Ovary (tissue), 3 donors: ENCODE measurements at regions not wholly inside any gene's neighbourhood (a gene's known extent, or its start where the extent isn't known, plus 50 kb on each side); places are given as distances from the start of the nearest gene placed in this dataset.

Experiments used
- CTCF ChIP-seq, 3 donors: fragments of 450-650 bp in 2 of 3; fragments of 200-600 bp in 1 of 3; IDR thresholded peaks; one replicate each; pipeline versions ENCODE4 v1.5.1 to v1.8.0; 2016 to 2022; ENCODE audit warnings: antibody characterized with exemption in 3 of 3, mild to moderate bottlenecking in 1 of 3
- EP300 ChIP-seq: sonication (generic); formaldehyde crosslinking; IDR thresholded peaks from one replicate; pipeline ENCODE4 v1.6.1; 2017; ENCODE audit warnings: antibody characterized with exemption
- POLR2A ChIP-seq: fragments of 450-650 bp; IDR thresholded peaks from one replicate; pipeline ENCODE4 v1.6.1; 2017; ENCODE audit warnings: antibody characterized with exemption, mild to moderate bottlenecking, moderate library complexity
- donor health status: DM: no; HTN: no; CAD: no.

GRCh38 chr1:245054105-245054504 is 100.7 kb upstream of the KIF26B start:
- TF ChIP-seq CTCF (IDR thresholded peaks at IDR 0.05) (no peak), POLR2A (no peak), EP300 (no peak)
